K562 (cell line): ENCODE measurements at regions not wholly inside any gene's neighbourhood (a gene's known extent, or its start where the extent isn't known, plus 50 kb on each side); places are given as distances from the start of the nearest gene placed in this dataset.

Source experiments
- ATAC-seq: fragments of 200-7000 bp; cut with Tn5 transposase; 3 replicates; pipeline ENCODE4 v1.9.1; 2020; ENCODE audit warnings: moderate library complexity
- BruUV-seq: library from RNA; stranded (reverse); fragments of 400-500 nt; replicated peaks from 2 replicates; lab custom pipeline; 2021; lab: Mats Ljungman, UMichigan
- CTCF ChIA-PET: fragments of 300-600 bp; formaldehyde crosslinking; extraction: SDS; loops from one replicate; lab custom pipeline; 2021; ENCODE audit warnings: low intra/inter-chr PET ratio; lab: Yijun Ruan, JAX
- POLR2A ChIA-PET: fragments of 300-600, 350-650 bp; sonication (Branson Sonifier 250); formaldehyde crosslinking; extraction: SDS; loops from one replicate; lab custom pipeline; 2021; ENCODE audit warnings: antibody characterized with exemption, inconsistent platforms; lab: Yijun Ruan, JAX
- DNase-seq, 4 experiments: peaks; one replicate each; pipeline versions ENCODE4 v3.0.0 to v3.0.0-alpha.2; 2011 to 2018; ENCODE audit warnings: low spot score in 3 of 4, mixed read lengths in 3 of 4; ENCODE audit errors: extremely low read depth in 1 of 4
- FAIRE-seq: peaks from 2 replicates; lab custom pipeline; 2011; peaks lifted over from hg19 to GRCh38; lab: Jason Lieb, UNC
- H2AFZ ChIP-seq: 2 replicates; pipeline ENCODE4 v1.6.0; 2011; ENCODE audit warnings: low read depth, low read length, control low read depth, inconsistent platforms
- H3K27ac ChIP-seq: fragments of 200-600 bp; 3 replicates; pipeline ENCODE4 v1.8.0; 2011; ENCODE audit warnings: low read depth, mild to moderate bottlenecking, control low read depth, inconsistent platforms, low read length, moderate library complexity, mixed read lengths; ENCODE audit errors: extremely low read depth
- H3K27me3 ChIP-seq, 2 experiments: fragments of 300-600 bp in 1 of 2; 2 replicates in 1 of 2; 3 replicates in 1 of 2; pipeline versions ENCODE4 v1.6.0 to v1.8.0; 2011; ENCODE audit warnings: inconsistent platforms in 2 of 2, low read length in 2 of 2, mild to moderate bottlenecking in 1 of 2, mixed read lengths in 1 of 2, moderate library complexity in 1 of 2; ENCODE audit not compliant: control insufficient read depth in 2 of 2, insufficient read depth in 2 of 2
- H3K36me3 ChIP-seq: fragments of 300-600 bp; 3 replicates; pipeline ENCODE4 v1.8.0; 2011; ENCODE audit warnings: mild to moderate bottlenecking, low read length, inconsistent platforms; ENCODE audit not compliant: control insufficient read depth, insufficient read depth
- H3K4me1 ChIP-seq, 2 experiments: fragments of 200-600 bp in 1 of 2; replicated peaks in 1 of 2; 2 replicates in 1 of 2; 3 replicates in 1 of 2; pipeline versions ENCODE4 v1.5.1 to v1.8.0; 2011; ENCODE audit warnings: inconsistent platforms in 2 of 2, low read length in 2 of 2, mild to moderate bottlenecking in 1 of 2, mixed read lengths in 1 of 2, moderate library complexity in 1 of 2; ENCODE audit not compliant: control insufficient read depth in 2 of 2, insufficient read depth in 2 of 2
- H3K4me2 ChIP-seq: 2 replicates; pipeline ENCODE4 v1.6.1; 2011; ENCODE audit warnings: low read length, control low read depth, inconsistent platforms, mixed read lengths; ENCODE audit not compliant: insufficient read depth
- H3K4me3 ChIP-seq: fragments of 200-600 bp; sonication (generic), shearing (Covaris generic); 2 replicates; pipeline ENCODE4 v1.5.1; 2016; ENCODE audit warnings: control low read depth, inconsistent platforms
- H3K79me2 ChIP-seq: fragments of 200-600 bp; 3 replicates; pipeline ENCODE4 v1.8.0; 2011; ENCODE audit warnings: low read length, inconsistent platforms; ENCODE audit not compliant: control insufficient read depth, insufficient read depth
- H3K9ac ChIP-seq, 2 experiments: 2 replicates each; pipeline versions ENCODE4 v1.6.0 to v1.6.1; 2011; ENCODE audit warnings: low read depth in 2 of 2, low read length in 2 of 2, control low read depth in 1 of 2, inconsistent platforms in 1 of 2, mild to moderate bottlenecking in 1 of 2, mixed read lengths in 1 of 2; ENCODE audit not compliant: insufficient read depth in 1 of 2
- H3K9me1 ChIP-seq: one replicate; pipeline ENCODE4 v1.6.0; 2011; ENCODE audit warnings: inconsistent platforms, mild to moderate bottlenecking, low read length, moderate library complexity; ENCODE audit not compliant: control insufficient read depth, insufficient read depth
- H3K9me3 ChIP-seq: replicated peaks from 2 replicates; pipeline ENCODE4 v1.5.1; 2011; ENCODE audit warnings: low read depth, low read length, inconsistent platforms; ENCODE audit not compliant: control insufficient read depth, insufficient read depth
- H4K20me1 ChIP-seq: replicated peaks from 2 replicates; pipeline ENCODE4 v1.6.1; 2011; ENCODE audit warnings: low read length, inconsistent platforms, mixed read lengths; ENCODE audit not compliant: control insufficient read depth, insufficient read depth
- ARID1B ChIP-seq: fragments of 450-650 bp; IDR thresholded peaks from 2 replicates; pipeline ENCODE4 v1.6.1; 2016; ENCODE audit warnings: antibody characterized with exemption, mild to moderate bottlenecking, inconsistent platforms
- BACH1 ChIP-seq: fragments of 200-800 bp; sonication (Bioruptor generic); IDR thresholded peaks from 2 replicates; pipeline ENCODE4 v1.6.1; 2016; ENCODE audit warnings: missing genetic modification characterization, missing compliant biosample characterization
- BCL6 ChIP-seq: fragments of 250-450 bp; sonication (Bioruptor Pico); IDR thresholded peaks from 2 replicates; pipeline ENCODE4 v1.4.0; 2020
- BCOR ChIP-seq: fragments of 450-650 bp; IDR thresholded peaks from 2 replicates; pipeline ENCODE4 v1.6.1; 2016
- CEBPB ChIP-seq: fragments of 450-650 bp; IDR thresholded peaks from 2 replicates; pipeline ENCODE4 v1.6.1; 2016; ENCODE audit warnings: missing genetic modification characterization, missing compliant biosample characterization
- PURB ChIP-seq: sonication (generic); formaldehyde crosslinking; IDR thresholded peaks from 2 replicates; pipeline ENCODE4 v1.9.0; 2021; ENCODE audit warnings: low read depth, mild to moderate bottlenecking, missing genetic modification reagents
- ZNF436 ChIP-seq: fragments of 250-450, 450-650 bp; sonication (Bioruptor Pico); formaldehyde crosslinking; IDR thresholded peaks from 2 replicates; pipeline ENCODE4 v1.7.0; 2020; ENCODE audit warnings: mild to moderate bottlenecking
- ZNF444 ChIP-seq: fragments of 250-450 bp; sonication (Bioruptor Pico); IDR thresholded peaks from 2 replicates; pipeline ENCODE4 v1.4.0; 2020; ENCODE audit warnings: mild to moderate bottlenecking, moderate library complexity
- ZNF561 ChIP-seq: fragments of 450-650 bp; formaldehyde crosslinking; conservative IDR thresholded peaks from 2 replicates; pipeline ENCODE4 v1.4.0; 2020; ENCODE audit warnings: mild to moderate bottlenecking, moderate library complexity
- ZNF586 ChIP-seq: fragments of 450-650 bp; formaldehyde crosslinking; conservative IDR thresholded peaks from 2 replicates; pipeline ENCODE4 v1.4.0; 2020; ENCODE audit warnings: mild to moderate bottlenecking, moderate library complexity
- ZNF707 ChIP-seq: fragments of 250-450 bp; sonication (Bioruptor Pico); conservative IDR thresholded peaks from 2 replicates; pipeline ENCODE4 v1.8.0; 2022; ENCODE audit warnings: inconsistent platforms, mild to moderate bottlenecking, moderate library complexity
- ZNF778 ChIP-seq: fragments of 450-650 bp; formaldehyde crosslinking; IDR thresholded peaks from 2 replicates; pipeline ENCODE4 v1.4.0; 2020; ENCODE audit warnings: mild to moderate bottlenecking, moderate library complexity
- WGBS: fragments of 100-300 bp; shearing (Covaris generic); methylation state at CpG from one replicate; pipeline ENCODE4 v1.1.6; 2016; ENCODE audit warnings: low coverage, mixed read lengths; ENCODE audit not compliant: insufficient coverage; ENCODE audit errors: missing lambda C conversion rate; 5-methylcytosine and 5-hydroxymethylcytosine counted together
- in situ Hi-C: fragments of 300-500 bp; cut with MboI; formaldehyde crosslinking; loops from 4 replicates; pipeline ENCODE4 v1.15.0; 2018; ENCODE audit warnings: inconsistent platforms, mixed read lengths
- intact Hi-C: fragments of 100-400 bp; cut with micrococcal nuclease; formaldehyde crosslinking; loops from 2 replicates; pipeline ENCODE4 v1.14.2; 2022
- TF ChIP-seq, protein P1 (sequence below): fragments of 150-350 bp; conservative IDR thresholded peaks from 2 replicates; pipeline ENCODE4 v1.6.1; 2014; ENCODE audit warnings: low read length
- TF ChIP-seq, protein P2 (sequence below): fragments of 450-650 bp; IDR thresholded peaks from 2 replicates; pipeline ENCODE4 v1.7.0; 2016; ENCODE audit warnings: borderline replicate concordance
- TF ChIP-seq, protein P3 (sequence below): fragments of 450-650 bp; formaldehyde crosslinking; IDR thresholded peaks from 2 replicates; pipeline ENCODE4 v1.4.0; 2020; ENCODE audit warnings: mild to moderate bottlenecking, moderate library complexity
- TF ChIP-seq, protein P4 (sequence below): fragments of 450-650 bp; formaldehyde crosslinking; IDR thresholded peaks from 2 replicates; pipeline ENCODE4 v1.4.0; 2020; ENCODE audit warnings: mild to moderate bottlenecking, moderate library complexity

DNA sequence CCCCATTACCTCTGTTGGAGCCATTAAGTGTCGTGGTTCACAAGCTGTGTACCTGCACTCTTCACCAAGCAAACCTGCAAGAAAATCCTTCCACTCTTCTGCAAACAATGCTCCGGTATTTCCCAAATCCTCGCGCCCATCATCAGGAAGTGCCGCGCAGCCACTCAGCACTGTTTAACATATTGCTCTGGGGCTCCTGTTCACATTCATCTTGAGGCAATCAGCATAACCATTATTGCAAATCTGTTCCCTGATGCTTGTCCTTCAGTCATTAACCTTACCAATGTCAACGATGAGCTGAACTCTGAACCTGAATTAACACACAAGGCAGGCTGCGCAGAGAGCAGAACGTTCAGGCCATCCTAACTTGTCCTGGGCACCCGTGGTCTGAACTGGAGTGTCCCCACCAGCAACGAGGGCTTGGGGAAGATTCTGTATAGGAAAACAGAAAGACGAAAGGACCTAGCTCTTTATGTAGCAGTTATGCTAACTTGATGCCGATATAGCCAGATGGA is 751.4 kb upstream of the AUTS2 start (continued):
- TF ChIP-seq, protein P1, sequence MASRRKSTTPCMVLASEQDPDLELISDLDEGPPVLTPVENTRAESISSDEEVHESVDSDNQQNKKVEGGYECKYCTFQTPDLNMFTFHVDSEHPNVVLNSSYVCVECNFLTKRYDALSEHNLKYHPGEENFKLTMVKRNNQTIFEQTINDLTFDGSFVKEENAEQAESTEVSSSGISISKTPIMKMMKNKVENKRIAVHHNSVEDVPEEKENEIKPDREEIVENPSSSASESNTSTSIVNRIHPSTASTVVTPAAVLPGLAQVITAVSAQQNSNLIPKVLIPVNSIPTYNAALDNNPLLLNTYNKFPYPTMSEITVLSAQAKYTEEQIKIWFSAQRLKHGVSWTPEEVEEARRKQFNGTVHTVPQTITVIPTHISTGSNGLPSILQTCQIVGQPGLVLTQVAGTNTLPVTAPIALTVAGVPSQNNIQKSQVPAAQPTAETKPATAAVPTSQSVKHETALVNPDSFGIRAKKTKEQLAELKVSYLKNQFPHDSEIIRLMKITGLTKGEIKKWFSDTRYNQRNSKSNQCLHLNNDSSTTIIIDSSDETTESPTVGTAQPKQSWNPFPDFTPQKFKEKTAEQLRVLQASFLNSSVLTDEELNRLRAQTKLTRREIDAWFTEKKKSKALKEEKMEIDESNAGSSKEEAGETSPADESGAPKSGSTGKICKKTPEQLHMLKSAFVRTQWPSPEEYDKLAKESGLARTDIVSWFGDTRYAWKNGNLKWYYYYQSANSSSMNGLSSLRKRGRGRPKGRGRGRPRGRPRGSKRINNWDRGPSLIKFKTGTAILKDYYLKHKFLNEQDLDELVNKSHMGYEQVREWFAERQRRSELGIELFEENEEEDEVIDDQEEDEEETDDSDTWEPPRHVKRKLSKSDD: no peak
- TF ChIP-seq BCOR (no peak), ZNF778 (no peak)
- TF ChIP-seq, protein P2, sequence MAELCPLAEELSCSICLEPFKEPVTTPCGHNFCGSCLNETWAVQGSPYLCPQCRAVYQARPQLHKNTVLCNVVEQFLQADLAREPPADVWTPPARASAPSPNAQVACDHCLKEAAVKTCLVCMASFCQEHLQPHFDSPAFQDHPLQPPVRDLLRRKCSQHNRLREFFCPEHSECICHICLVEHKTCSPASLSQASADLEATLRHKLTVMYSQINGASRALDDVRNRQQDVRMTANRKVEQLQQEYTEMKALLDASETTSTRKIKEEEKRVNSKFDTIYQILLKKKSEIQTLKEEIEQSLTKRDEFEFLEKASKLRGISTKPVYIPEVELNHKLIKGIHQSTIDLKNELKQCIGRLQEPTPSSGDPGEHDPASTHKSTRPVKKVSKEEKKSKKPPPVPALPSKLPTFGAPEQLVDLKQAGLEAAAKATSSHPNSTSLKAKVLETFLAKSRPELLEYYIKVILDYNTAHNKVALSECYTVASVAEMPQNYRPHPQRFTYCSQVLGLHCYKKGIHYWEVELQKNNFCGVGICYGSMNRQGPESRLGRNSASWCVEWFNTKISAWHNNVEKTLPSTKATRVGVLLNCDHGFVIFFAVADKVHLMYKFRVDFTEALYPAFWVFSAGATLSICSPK: no peak

DNA sequence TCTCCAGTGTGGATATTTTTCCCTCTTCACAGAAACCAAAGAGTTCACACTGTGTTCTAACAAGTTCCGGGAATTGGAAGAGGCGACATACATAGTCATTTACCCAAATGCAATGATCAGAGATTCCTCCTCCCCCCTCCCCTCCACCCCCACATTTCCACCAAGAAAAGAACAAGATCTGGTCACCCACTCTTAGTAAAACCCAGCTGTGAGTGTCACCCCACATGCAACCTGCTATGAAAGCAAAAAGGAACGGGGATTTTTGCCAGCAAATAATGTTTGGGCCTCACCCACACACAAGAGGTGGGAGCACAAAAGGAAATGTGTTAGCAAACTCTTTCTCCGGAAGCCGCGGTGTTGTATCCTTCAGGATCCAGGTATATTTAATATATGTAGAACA is 745.0 kb upstream of the AUTS2 start:
- 1% methylated on average over 6 of the region's 6 CpGs for WGBS
- CTCF ChIA-PET: no interaction called here
- Histone ChIP-seq H3K27me3 (no peaks in the 10 kb centered on the region), H3K4me2 (no peak overlapping the region), H3K79me2 (no peaks in the 10 kb centered on the region), H3K36me3 (no peaks in the 10 kb centered on the region), H3K9ac (no peak overlapping the region), H3K9me1 (no peaks in the 10 kb centered on the region), H3K4me1 (no peaks in the 10 kb centered on the region), H2AFZ (no peak overlapping the region), H3K4me3 (no peak overlapping the region), H4K20me1 (no peaks in the 10 kb centered on the region), H3K9me3 (no peaks in the 10 kb centered on the region), H3K27ac (no peak overlapping the region)
- in situ Hi-C loops: no loop called here
- FAIRE-seq (no peak), DNase-seq (no peak), ATAC-seq (no peak)
- intact Hi-C loops: no loop called here
- no TSS peak for BruUV-seq
- POLR2A ChIA-PET: interaction anchor here (0.6 kb wide), 1 partner anchor 953 kb away, joined by 3 read pairs; no protein-coding TSS in a partner anchor
- TF ChIP-seq ZNF436 (CRISPR knock-in tag): no peak
- TF ChIP-seq ZNF707 (CRISPR knock-in tag): no peak
- no peak for TF ChIP-seq ZNF444 (CRISPR knock-in tag)
- TF ChIP-seq, protein P3, sequence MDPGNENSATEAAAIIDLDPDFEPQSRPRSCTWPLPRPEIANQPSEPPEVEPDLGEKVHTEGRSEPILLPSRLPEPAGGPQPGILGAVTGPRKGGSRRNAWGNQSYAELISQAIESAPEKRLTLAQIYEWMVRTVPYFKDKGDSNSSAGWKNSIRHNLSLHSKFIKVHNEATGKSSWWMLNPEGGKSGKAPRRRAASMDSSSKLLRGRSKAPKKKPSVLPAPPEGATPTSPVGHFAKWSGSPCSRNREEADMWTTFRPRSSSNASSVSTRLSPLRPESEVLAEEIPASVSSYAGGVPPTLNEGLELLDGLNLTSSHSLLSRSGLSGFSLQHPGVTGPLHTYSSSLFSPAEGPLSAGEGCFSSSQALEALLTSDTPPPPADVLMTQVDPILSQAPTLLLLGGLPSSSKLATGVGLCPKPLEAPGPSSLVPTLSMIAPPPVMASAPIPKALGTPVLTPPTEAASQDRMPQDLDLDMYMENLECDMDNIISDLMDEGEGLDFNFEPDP: no peak
- no peak for TF ChIP-seq ZNF586 (CRISPR knock-in tag)
- TF ChIP-seq, protein P4, sequence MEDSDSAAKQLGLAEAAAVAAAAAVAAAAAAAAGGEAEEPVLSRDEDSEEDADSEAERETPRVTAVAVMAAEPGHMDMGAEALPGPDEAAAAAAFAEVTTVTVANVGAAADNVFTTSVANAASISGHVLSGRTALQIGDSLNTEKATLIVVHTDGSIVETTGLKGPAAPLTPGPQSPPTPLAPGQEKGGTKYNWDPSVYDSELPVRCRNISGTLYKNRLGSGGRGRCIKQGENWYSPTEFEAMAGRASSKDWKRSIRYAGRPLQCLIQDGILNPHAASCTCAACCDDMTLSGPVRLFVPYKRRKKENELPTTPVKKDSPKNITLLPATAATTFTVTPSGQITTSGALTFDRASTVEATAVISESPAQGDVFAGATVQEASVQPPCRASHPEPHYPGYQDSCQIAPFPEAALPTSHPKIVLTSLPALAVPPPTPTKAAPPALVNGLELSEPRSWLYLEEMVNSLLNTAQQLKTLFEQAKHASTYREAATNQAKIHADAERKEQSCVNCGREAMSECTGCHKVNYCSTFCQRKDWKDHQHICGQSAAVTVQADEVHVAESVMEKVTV (CRISPR knock-in tag): no peak
- no peak for TF ChIP-seq PURB (CRISPR knock-in tag)
- no peak for TF ChIP-seq BCL6 (CRISPR knock-in tag)
- TF ChIP-seq BACH1 (tag): no peak
- no peak for TF ChIP-seq ARID1B
- no peak for TF ChIP-seq CEBPB (tag)
- no peak for TF ChIP-seq ZNF561 (CRISPR knock-in tag)
